Right lobe of liver (tissue), 4 donors: ENCODE measurements at regions not wholly inside any gene's neighbourhood (a gene's known extent, or its start where the extent isn't known, plus 50 kb on each side); places are given as distances from the start of the nearest gene placed in this dataset.

ENCODE experiments used
- POLR2A ChIP-seq: fragments of 450-650 bp; IDR thresholded peaks from one replicate; pipeline ENCODE4 v1.6.1; 2017; ENCODE audit warnings: antibody characterized with exemption, mild to moderate bottlenecking
- TF ChIP-seq, protein P1 (sequence below), 4 donors: fragments of 200-600 bp in 3 of 4; fragments of 450-650 bp in 1 of 4; IDR thresholded peaks; one replicate each; pipeline versions ENCODE4 v1.5.1 to v1.8.0; 2016 to 2022; ENCODE audit warnings: antibody characterized with exemption in 4 of 4, mild to moderate bottlenecking in 2 of 4
- donor health status: DM: no; HTN: no; CAD: no.
- donor health status: DM: no; HTN: no; CAD: no.
- donor health status: DM: no; HTN: yes; CAD: no.

DNA sequence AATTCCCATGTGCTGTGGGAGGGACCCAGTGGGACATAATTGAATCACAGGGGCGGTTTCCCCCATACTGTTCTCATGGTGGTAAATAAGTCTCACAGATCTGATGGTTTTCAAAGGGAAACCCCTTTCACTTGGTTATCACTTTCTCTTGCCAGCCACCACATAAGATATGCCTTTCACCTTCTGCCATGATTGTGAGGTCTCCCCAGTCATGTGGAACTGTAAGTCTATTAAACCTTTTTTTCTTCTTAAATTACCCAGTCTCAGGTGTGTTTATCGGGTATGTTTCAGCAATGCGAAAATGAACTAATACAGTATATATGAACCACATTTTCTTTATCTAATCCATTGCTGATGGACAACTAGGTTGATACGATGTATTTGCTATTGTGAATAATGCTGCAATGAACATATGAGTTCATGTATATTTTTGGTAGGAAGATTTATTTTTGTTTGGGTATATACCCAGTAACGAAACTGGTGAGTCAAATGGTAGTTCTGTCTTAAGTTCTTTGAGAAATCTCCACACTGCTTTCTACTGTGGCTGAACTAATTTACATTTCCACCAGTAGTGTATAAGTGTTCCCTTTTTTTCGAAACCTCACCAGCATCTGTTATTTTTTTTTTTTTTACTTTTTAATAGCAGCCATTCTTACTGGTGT lies 70.0 kb upstream of the HGF start:
- TF ChIP-seq, protein P1, sequence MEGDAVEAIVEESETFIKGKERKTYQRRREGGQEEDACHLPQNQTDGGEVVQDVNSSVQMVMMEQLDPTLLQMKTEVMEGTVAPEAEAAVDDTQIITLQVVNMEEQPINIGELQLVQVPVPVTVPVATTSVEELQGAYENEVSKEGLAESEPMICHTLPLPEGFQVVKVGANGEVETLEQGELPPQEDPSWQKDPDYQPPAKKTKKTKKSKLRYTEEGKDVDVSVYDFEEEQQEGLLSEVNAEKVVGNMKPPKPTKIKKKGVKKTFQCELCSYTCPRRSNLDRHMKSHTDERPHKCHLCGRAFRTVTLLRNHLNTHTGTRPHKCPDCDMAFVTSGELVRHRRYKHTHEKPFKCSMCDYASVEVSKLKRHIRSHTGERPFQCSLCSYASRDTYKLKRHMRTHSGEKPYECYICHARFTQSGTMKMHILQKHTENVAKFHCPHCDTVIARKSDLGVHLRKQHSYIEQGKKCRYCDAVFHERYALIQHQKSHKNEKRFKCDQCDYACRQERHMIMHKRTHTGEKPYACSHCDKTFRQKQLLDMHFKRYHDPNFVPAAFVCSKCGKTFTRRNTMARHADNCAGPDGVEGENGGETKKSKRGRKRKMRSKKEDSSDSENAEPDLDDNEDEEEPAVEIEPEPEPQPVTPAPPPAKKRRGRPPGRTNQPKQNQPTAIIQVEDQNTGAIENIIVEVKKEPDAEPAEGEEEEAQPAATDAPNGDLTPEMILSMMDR (IDR thresholded peaks at IDR 0.05), result no peak
- TF ChIP-seq POLR2A, result no peak
